ENCODE measurements at regions not wholly inside any gene's neighbourhood (a gene's known extent, or its start where the extent isn't known, plus 50 kb on each side); places are given as distances from the start of the nearest gene placed in this dataset.
"Not testable (repeated sequence)": the region's sequence is repeated elsewhere in the genome, so short reads cannot be mapped to it uniquely, and the experiment has no call there.

DNA sequence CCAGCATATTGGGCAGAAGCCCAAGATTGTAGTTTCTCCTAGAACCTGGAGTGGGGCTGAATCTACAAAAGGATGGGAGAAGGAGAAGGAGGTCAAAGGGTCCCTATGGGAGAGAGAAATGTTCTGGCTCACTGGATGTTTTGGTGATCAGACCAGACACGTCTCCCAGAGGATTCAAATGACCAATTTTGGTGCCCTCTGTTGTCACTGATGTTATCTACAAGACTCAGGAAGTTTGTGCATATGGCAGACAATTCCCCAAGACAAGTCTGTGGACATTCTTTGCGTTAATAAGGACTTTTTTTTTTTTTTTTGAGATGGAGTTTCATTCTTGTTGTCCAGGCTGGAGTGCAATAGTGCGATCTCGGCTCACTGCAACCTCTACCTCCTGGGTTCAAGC is 137.2 kb upstream of the SMARCA2 start:
- H3K27me3 ChIP-seq (ENCODE audit: control insufficient read depth in 2 of 2, insufficient read depth in 1 of 2, low read length in 1 of 2): no peaks in the 10 kb centered on the region
- DNase-seq (ENCODE audit: low read depth in 6 of 9, low spot score in 9 of 9): no peak
- no peaks in the 10 kb centered on the region for H3K9me3 ChIP-seq (ENCODE audit: control insufficient read depth in 2 of 2, insufficient read depth in 1 of 2, low read length in 1 of 2)
- no peak overlapping the region for H3K4me3 ChIP-seq (ENCODE audit: low read length in 2 of 2)
- WGBS: 90% methylated on average over 4 of the region's 4 CpGs
- H3K4me1 ChIP-seq (ENCODE audit: control insufficient read depth in 2 of 2, insufficient read depth in 2 of 2, low read length in 2 of 2): no peaks in the 10 kb centered on the region
- H3K36me3 ChIP-seq (ENCODE audit: control insufficient read depth in 2 of 2, insufficient read depth in 2 of 2, low read length in 1 of 2): no peaks in the 10 kb centered on the region
- H3K27ac ChIP-seq (ENCODE audit: low read depth in 1 of 2, low read length in 1 of 2): no peak overlapping the region

GRCh38 chr9:1878811-1879210 is 136.3 kb upstream of the SMARCA2 start:
- Histone ChIP-seq H3K36me3 (ENCODE audit: control insufficient read depth in 2 of 2, insufficient read depth in 2 of 2, low read length in 1 of 2) (no peaks in the 10 kb centered on the region), H3K27ac (ENCODE audit: low read depth in 1 of 2, low read length in 1 of 2) (no peak overlapping the region), H3K9me3 (ENCODE audit: control insufficient read depth in 2 of 2, insufficient read depth in 1 of 2, low read length in 1 of 2) (no peaks in the 10 kb centered on the region), H3K4me3 (ENCODE audit: low read length in 2 of 2) (no peak overlapping the region), H3K4me1 (ENCODE audit: control insufficient read depth in 2 of 2, insufficient read depth in 2 of 2, low read length in 2 of 2) (no peaks in the 10 kb centered on the region), H3K27me3 (ENCODE audit: control insufficient read depth in 2 of 2, insufficient read depth in 1 of 2, low read length in 1 of 2) (no peaks in the 10 kb centered on the region)
- WGBS: 77% methylated on average over 3 of the region's 3 CpGs
- no peak for DNase-seq (ENCODE audit: low read depth in 6 of 9, low spot score in 9 of 9)

- Histone ChIP-seq H3K27ac (ENCODE audit: low read depth in 1 of 2, low read length in 1 of 2) (no peak overlapping the region), H3K9me3 (ENCODE audit: control insufficient read depth in 2 of 2, insufficient read depth in 1 of 2, low read length in 1 of 2) (no peaks in the 10 kb centered on the region), H3K27me3 (ENCODE audit: control insufficient read depth in 2 of 2, insufficient read depth in 1 of 2, low read length in 1 of 2) (no peaks in the 10 kb centered on the region), H3K4me3 (ENCODE audit: low read length in 2 of 2) (no peak overlapping the region), H3K36me3 (ENCODE audit: control insufficient read depth in 2 of 2, insufficient read depth in 2 of 2, low read length in 1 of 2) (no peaks in the 10 kb centered on the region), H3K4me1 (ENCODE audit: control insufficient read depth in 2 of 2, insufficient read depth in 2 of 2, low read length in 2 of 2) (no peaks in the 10 kb centered on the region)
- WGBS: 98% methylated on average over 4 of the region's 4 CpGs
- no peak for DNase-seq (ENCODE audit: low read depth in 6 of 9, low spot score in 9 of 9)
Observed at GRCh38 chr9:1879501-1879900, 135.6 kb upstream of the SMARCA2 start.

GRCh38 chr9:1880038-1880565 is 135.0 kb upstream of the SMARCA2 start:
- H3K27me3 ChIP-seq (ENCODE audit: control insufficient read depth in 2 of 2, insufficient read depth in 1 of 2, low read length in 1 of 2): no peaks in the 10 kb centered on the region
- no peaks in the 10 kb centered on the region for H3K9me3 ChIP-seq (ENCODE audit: control insufficient read depth in 2 of 2, insufficient read depth in 1 of 2, low read length in 1 of 2)
- no peak for DNase-seq (ENCODE audit: low read depth in 6 of 9, low spot score in 9 of 9)
- no peak overlapping the region for H3K4me3 ChIP-seq (ENCODE audit: low read length in 2 of 2)
- 94% methylated on average over 4 of the region's 4 CpGs for WGBS
- H3K36me3 ChIP-seq (ENCODE audit: control insufficient read depth in 2 of 2, insufficient read depth in 2 of 2, low read length in 1 of 2): no peaks in the 10 kb centered on the region
- H3K4me1 ChIP-seq (ENCODE audit: control insufficient read depth in 2 of 2, insufficient read depth in 2 of 2, low read length in 2 of 2): no peaks in the 10 kb centered on the region
- H3K27ac ChIP-seq (ENCODE audit: low read depth in 1 of 2, low read length in 1 of 2): no peak overlapping the region

DNA sequence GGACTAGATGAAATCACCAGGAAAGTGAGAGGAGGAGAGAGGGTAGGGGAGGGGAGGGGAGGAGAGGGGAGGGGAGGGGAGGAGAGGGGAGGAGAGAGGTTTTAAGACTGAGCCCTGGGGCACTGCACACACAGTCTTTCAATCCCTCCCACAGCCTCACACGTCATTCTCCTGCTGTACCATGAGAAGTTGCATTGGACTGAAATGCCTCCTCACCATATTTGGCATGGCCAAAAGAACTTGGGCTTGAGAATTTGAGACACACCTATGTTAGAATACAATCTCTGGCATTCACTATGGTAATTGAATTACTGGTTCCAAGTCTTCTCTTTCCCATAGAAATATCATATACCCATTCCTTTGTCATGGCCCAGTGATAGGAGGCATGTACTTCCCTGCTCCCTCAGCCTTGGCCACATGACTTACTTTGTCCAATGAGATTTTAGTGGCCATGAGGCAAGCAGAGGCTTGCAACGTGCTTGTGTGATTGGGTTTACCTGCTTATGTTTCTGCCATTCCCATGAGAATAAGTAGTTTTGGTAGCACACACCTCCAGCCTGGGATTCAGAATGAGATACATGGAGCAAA is 133.3 kb upstream of the SMARCA2 start:
- 70% methylated on average over 2 of the region's 2 CpGs for WGBS

GRCh38 chr9:1882711-1883403 is 132.3 kb upstream of the SMARCA2 start:
- Histone ChIP-seq H3K4me1 (ENCODE audit: control insufficient read depth in 2 of 2, insufficient read depth in 2 of 2, low read length in 2 of 2) (no peaks in the 10 kb centered on the region), H3K36me3 (ENCODE audit: control insufficient read depth in 2 of 2, insufficient read depth in 2 of 2, low read length in 1 of 2) (no peaks in the 10 kb centered on the region), H3K27ac (ENCODE audit: low read depth in 1 of 2, low read length in 1 of 2) (no peak overlapping the region), H3K9me3 (ENCODE audit: control insufficient read depth in 2 of 2, insufficient read depth in 1 of 2, low read length in 1 of 2) (no peaks in the 10 kb centered on the region), H3K4me3 (ENCODE audit: low read length in 2 of 2) (no peak overlapping the region), H3K27me3 (ENCODE audit: control insufficient read depth in 2 of 2, insufficient read depth in 1 of 2, low read length in 1 of 2) (no peaks in the 10 kb centered on the region)
- DNase-seq (ENCODE audit: low read depth in 6 of 9, low spot score in 9 of 9): no peak
- WGBS: 91% methylated on average over 4 of the region's 4 CpGs

More for the DNA sequence above, 133.3 kb upstream of the SMARCA2 start:
- no peaks in the 10 kb centered on the region for H3K4me1 ChIP-seq (ENCODE audit: control insufficient read depth in 2 of 2, insufficient read depth in 2 of 2, low read length in 2 of 2)
- H3K4me3 ChIP-seq (ENCODE audit: low read length in 2 of 2): no peak overlapping the region
- H3K9me3 ChIP-seq (ENCODE audit: control insufficient read depth in 2 of 2, insufficient read depth in 1 of 2, low read length in 1 of 2): no peaks in the 10 kb centered on the region
- DNase-seq (ENCODE audit: low read depth in 6 of 9, low spot score in 9 of 9): no peak
- H3K27ac ChIP-seq (ENCODE audit: low read depth in 1 of 2, low read length in 1 of 2): no peak overlapping the region
- H3K27me3 ChIP-seq (ENCODE audit: control insufficient read depth in 2 of 2, insufficient read depth in 1 of 2, low read length in 1 of 2): no peaks in the 10 kb centered on the region
- no peaks in the 10 kb centered on the region for H3K36me3 ChIP-seq (ENCODE audit: control insufficient read depth in 2 of 2, insufficient read depth in 2 of 2, low read length in 1 of 2)

DNA sequence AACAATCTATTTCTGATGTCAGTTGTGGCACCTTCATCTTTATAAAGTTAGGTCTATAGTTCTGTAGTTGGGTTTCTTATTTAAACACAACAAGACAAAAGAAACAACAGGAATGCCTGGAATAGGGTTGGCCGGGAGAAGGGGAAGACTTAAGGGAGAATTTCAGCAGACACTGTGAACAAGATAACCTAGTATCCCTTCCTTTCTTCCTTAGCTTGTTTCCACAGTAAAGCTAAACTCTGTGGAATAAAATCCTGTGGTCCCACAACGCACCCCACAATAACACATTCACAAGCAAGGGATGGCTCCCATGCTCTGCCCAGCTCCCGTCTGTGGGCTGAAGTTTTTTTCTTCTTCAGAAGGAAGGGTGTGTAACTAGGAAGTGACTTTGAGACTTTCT is 124.9 kb upstream of the SMARCA2 start:
- H3K27me3 ChIP-seq (ENCODE audit: control insufficient read depth in 2 of 2, insufficient read depth in 1 of 2, low read length in 1 of 2): no peaks in the 10 kb centered on the region
- no peaks in the 10 kb centered on the region for H3K4me1 ChIP-seq (ENCODE audit: control insufficient read depth in 2 of 2, insufficient read depth in 2 of 2, low read length in 2 of 2)
- no peaks in the 10 kb centered on the region for H3K9me3 ChIP-seq (ENCODE audit: control insufficient read depth in 2 of 2, insufficient read depth in 1 of 2, low read length in 1 of 2)
- H3K4me3 ChIP-seq (ENCODE audit: low read length in 2 of 2): no peak overlapping the region
- no peaks in the 10 kb centered on the region for H3K36me3 ChIP-seq (ENCODE audit: control insufficient read depth in 2 of 2, insufficient read depth in 2 of 2, low read length in 1 of 2)
- WGBS: 73% methylated on average over 3 of the region's 3 CpGs
- H3K27ac ChIP-seq (ENCODE audit: low read depth in 1 of 2, low read length in 1 of 2): no peak overlapping the region
- DNase-seq (ENCODE audit: low read depth in 6 of 9, low spot score in 9 of 9): no peak

GRCh38 chr9:1890816-1891215 is 124.3 kb upstream of the SMARCA2 start:
- Histone ChIP-seq H3K36me3 (ENCODE audit: control insufficient read depth in 2 of 2, insufficient read depth in 2 of 2, low read length in 1 of 2) (no peaks in the 10 kb centered on the region), H3K9me3 (ENCODE audit: control insufficient read depth in 2 of 2, insufficient read depth in 1 of 2, low read length in 1 of 2) (no peaks in the 10 kb centered on the region), H3K4me3 (ENCODE audit: low read length in 2 of 2) (no peak overlapping the region), H3K27me3 (ENCODE audit: control insufficient read depth in 2 of 2, insufficient read depth in 1 of 2, low read length in 1 of 2) (no peaks in the 10 kb centered on the region), H3K4me1 (ENCODE audit: control insufficient read depth in 2 of 2, insufficient read depth in 2 of 2, low read length in 2 of 2) (no peaks in the 10 kb centered on the region), H3K27ac (ENCODE audit: low read depth in 1 of 2, low read length in 1 of 2) (no peak overlapping the region)
- DNase-seq (ENCODE audit: low read depth in 6 of 9, low spot score in 9 of 9): no peak
- WGBS: 77% methylated on average over 3 of the region's 3 CpGs

- H3K4me3 ChIP-seq (ENCODE audit: low read length in 2 of 2); DNase-seq (ENCODE audit: low read depth in 6 of 9, low spot score in 9 of 9); H3K4me1 ChIP-seq (ENCODE audit: control insufficient read depth in 2 of 2, insufficient read depth in 2 of 2, low read length in 2 of 2); H3K36me3 ChIP-seq (ENCODE audit: control insufficient read depth in 2 of 2, insufficient read depth in 2 of 2, low read length in 1 of 2); H3K27ac ChIP-seq (ENCODE audit: low read depth in 1 of 2, low read length in 1 of 2); H3K27me3 ChIP-seq (ENCODE audit: control insufficient read depth in 2 of 2, insufficient read depth in 1 of 2, low read length in 1 of 2): not testable (repeated sequence)
- H3K9me3 ChIP-seq (ENCODE audit: control insufficient read depth in 2 of 2, insufficient read depth in 1 of 2, low read length in 1 of 2): peaks cover 0 to 10% of the 10 kb centered on the region in 2 donors
- 89% methylated on average over 6 of the region's 6 CpGs for WGBS
Observed at GRCh38 chr9:1903080-1903704, 112.0 kb upstream of the SMARCA2 start.

Data from thymus (tissue), 11 donors.